ENCODE measurements at regions not wholly inside any gene's neighbourhood (a gene's known extent, or its start where the extent isn't known, plus 50 kb on each side); places are given as distances from the start of the nearest gene placed in this dataset.

- TF ChIP-seq FOXP2 (optimal IDR thresholded peaks at IDR 0.05; ENCODE audit: borderline replicate concordance, extremely low read depth, extremely low read length, insufficient read depth) (no peak), REST (IDR thresholded peaks at IDR 0.05; ENCODE audit: insufficient read depth in 1 of 2, low read depth in 2 of 2, low read length in 2 of 2) (no peak), TAF1 (IDR thresholded peaks at IDR 0.05; ENCODE audit: borderline replicate concordance, insufficient read depth, low read length) (no peak), POLR2AphosphoS5 (IDR thresholded peaks at IDR 0.05; ENCODE audit: low read depth, low read length) (no peak), SIN3A (IDR thresholded peaks at IDR 0.05; ENCODE audit: borderline replicate concordance, insufficient read depth, low read length) (no peak)
Measured at GRCh38 chr5:68708156-68708841, 385.5 kb upstream of the SLC30A5 start.

GRCh38 chr5:68708842-68709170 is 385.0 kb upstream of the SLC30A5 start:
- TF ChIP-seq TAF1 (IDR thresholded peaks at IDR 0.05; ENCODE audit: borderline replicate concordance, insufficient read depth, low read length) (no peak), REST (IDR thresholded peaks at IDR 0.05; ENCODE audit: insufficient read depth in 1 of 2, low read depth in 2 of 2, low read length in 2 of 2) (no peak), SIN3A (IDR thresholded peaks at IDR 0.05; ENCODE audit: borderline replicate concordance, insufficient read depth, low read length) (no peak), FOXP2 (optimal IDR thresholded peaks at IDR 0.05; ENCODE audit: borderline replicate concordance, extremely low read depth, extremely low read length, insufficient read depth) (no peak), POLR2AphosphoS5 (IDR thresholded peaks at IDR 0.05; ENCODE audit: low read depth, low read length) (no peak)

GRCh38 chr5:68709239-68709638 is 384.6 kb upstream of the SLC30A5 start:
- TF ChIP-seq FOXP2 (optimal IDR thresholded peaks at IDR 0.05; ENCODE audit: borderline replicate concordance, extremely low read depth, extremely low read length, insufficient read depth) = no peak

GRCh38 chr5:68710514-68710913 is 383.3 kb upstream of the SLC30A5 start:
- TF ChIP-seq FOXP2 (optimal IDR thresholded peaks at IDR 0.05; ENCODE audit: borderline replicate concordance, extremely low read depth, extremely low read length, insufficient read depth) (no peak), SIN3A (IDR thresholded peaks at IDR 0.05; ENCODE audit: borderline replicate concordance, insufficient read depth, low read length) (no peak), REST (IDR thresholded peaks at IDR 0.05; ENCODE audit: insufficient read depth in 1 of 2, low read depth in 2 of 2, low read length in 2 of 2) (no peak), POLR2AphosphoS5 (IDR thresholded peaks at IDR 0.05; ENCODE audit: low read depth, low read length) (no peak), TAF1 (IDR thresholded peaks at IDR 0.05; ENCODE audit: borderline replicate concordance, insufficient read depth, low read length) (no peak)

GRCh38 chr5:68711293-68712200 is 382.3 kb upstream of the SLC30A5 start:
- TF ChIP-seq SIN3A (IDR thresholded peaks at IDR 0.05; ENCODE audit: borderline replicate concordance, insufficient read depth, low read length) (no peak), REST (IDR thresholded peaks at IDR 0.05; ENCODE audit: insufficient read depth in 1 of 2, low read depth in 2 of 2, low read length in 2 of 2) (no peak), POLR2AphosphoS5 (IDR thresholded peaks at IDR 0.05; ENCODE audit: low read depth, low read length) (no peak), FOXP2 (optimal IDR thresholded peaks at IDR 0.05; ENCODE audit: borderline replicate concordance, extremely low read depth, extremely low read length, insufficient read depth) (no peak), TAF1 (IDR thresholded peaks at IDR 0.05; ENCODE audit: borderline replicate concordance, insufficient read depth, low read length) (no peak)

Measured in PFSK-1 (cell line).